GM12878 (cell line): ENCODE measurements at regions not wholly inside any gene's neighbourhood (a gene's known extent, or its start where the extent isn't known, plus 50 kb on each side); places are given as distances from the start of the nearest gene placed in this dataset.

ENCODE experiments used
- ATAC-seq: fragments of 200-7000 bp; cut with Tn5 transposase; 3 replicates; pipeline ENCODE4 v1.9.1; 2020; ENCODE audit warnings: mild to moderate bottlenecking, moderate library complexity
- BruUV-seq: library from RNA; stranded (reverse); fragments of 400-500 nt; replicated peaks from 2 replicates; lab custom pipeline; 2021; lab: Mats Ljungman, UMichigan
- CTCF ChIA-PET: fragments of 300-600 bp; sonication (Branson Sonifier 250); formaldehyde crosslinking; extraction: SDS; loops from one replicate; lab custom pipeline; 2021; ENCODE audit warnings: inconsistent platforms; lab: Yijun Ruan, JAX
- POLR2A ChIA-PET: fragments of 350-600 bp; formaldehyde crosslinking; extraction: SDS; loops from one replicate; lab custom pipeline; 2021; ENCODE audit warnings: inconsistent platforms; lab: Charles Lee
- RAD21 ChIA-PET: fragments of 300-600 bp; sonication (Branson Sonifier 250); formaldehyde crosslinking; loops from one replicate; lab custom pipeline; 2023; ENCODE audit warnings: antibody characterized with exemption; ENCODE audit not compliant: unreplicated experiment; lab: Charles Lee
- SMC1A ChIA-PET: fragments of 300-600 bp; sonication (Branson Sonifier 250); formaldehyde crosslinking; loops from one replicate; lab custom pipeline; 2023; ENCODE audit not compliant: unreplicated experiment, uncharacterized antibody; lab: Charles Lee
- DNase-seq: peaks from one replicate; pipeline ENCODE4 v3.0.0-alpha.2; 2011; ENCODE audit warnings: low read depth, low spot score
- FAIRE-seq: peaks from 3 replicates; lab custom pipeline; 2011; peaks lifted over from hg19 to GRCh38; lab: Jason Lieb, UNC
- H2AFZ ChIP-seq: 2 replicates; pipeline ENCODE4 v1.6.0; 2011; ENCODE audit warnings: low read depth, low read length, control low read depth; ENCODE audit not compliant: control insufficient read depth
- H3K27ac ChIP-seq: 2 replicates; pipeline ENCODE4 v1.5.1; 2011; ENCODE audit warnings: control low read depth; ENCODE audit not compliant: control insufficient read depth, insufficient read depth
- H3K27me3 ChIP-seq, 2 experiments: replicated peaks in 1 of 2; 2 replicates each; pipeline versions ENCODE4 v1.6.0 to v1.6.1; 2011; ENCODE audit warnings: low read length in 1 of 2; ENCODE audit not compliant: control insufficient read depth in 2 of 2, insufficient read depth in 2 of 2
- H3K36me3 ChIP-seq, 2 experiments: 2 replicates each; pipeline ENCODE4 v1.5.1; 2011; ENCODE audit warnings: low read length in 1 of 2; ENCODE audit not compliant: control insufficient read depth in 2 of 2, insufficient read depth in 2 of 2
- H3K4me1 ChIP-seq: 2 replicates; pipeline ENCODE4 v1.6.1; 2011; ENCODE audit warnings: mild to moderate bottlenecking, low read length, moderate library complexity, mixed read lengths; ENCODE audit not compliant: control insufficient read depth, insufficient read depth
- H3K4me2 ChIP-seq: 2 replicates; pipeline ENCODE4 v1.6.0; 2011; ENCODE audit warnings: control low read depth; ENCODE audit not compliant: control insufficient read depth, insufficient read depth
- H3K4me3 ChIP-seq: fragments of 200-600 bp; sonication (generic); 2 replicates; pipeline ENCODE4 v1.5.1; 2016
- H3K79me2 ChIP-seq: 2 replicates; pipeline ENCODE4 v1.6.0; 2011; ENCODE audit warnings: low read length; ENCODE audit not compliant: control insufficient read depth, insufficient read depth
- H3K9ac ChIP-seq: 2 replicates; pipeline ENCODE4 v1.8.0; 2011; ENCODE audit warnings: low read length, control low read depth, mixed read lengths; ENCODE audit not compliant: control insufficient read depth, insufficient read depth
- H3K9me3 ChIP-seq: replicated peaks from 3 replicates; pipeline ENCODE4 v1.5.1; 2011; ENCODE audit warnings: mild to moderate bottlenecking, low read length; ENCODE audit not compliant: control insufficient read depth, insufficient read depth
- H4K20me1 ChIP-seq: 2 replicates; pipeline ENCODE4 v1.6.0; 2011; ENCODE audit not compliant: control insufficient read depth, insufficient read depth
- HDAC6 ChIP-seq: fragments of 200-600 bp; sonication (generic); IDR thresholded peaks from one replicate; pipeline ENCODE4 v1.8.0; 2017; ENCODE audit warnings: antibody characterized with exemption; ENCODE audit not compliant: unreplicated experiment
- JUND ChIP-seq: IDR thresholded peaks from 2 replicates; pipeline ENCODE4 v1.6.1; 2012; ENCODE audit warnings: low read depth, mild to moderate bottlenecking, low read length, improper control_type of control experiment, moderate library complexity
- MEF2B ChIP-seq: fragments of 450-650 bp; IDR thresholded peaks from 2 replicates; pipeline ENCODE4 v1.6.1; 2018; ENCODE audit warnings: mild to moderate bottlenecking, moderate library complexity; ENCODE audit not compliant: partially characterized antibody, poor library complexity, severe bottlenecking
- RCOR1 ChIP-seq: conservative IDR thresholded peaks from 2 replicates; pipeline ENCODE4 v1.6.1; 2012; ENCODE audit warnings: low read depth, low read length, improper control_type of control experiment
- SMAD1 ChIP-seq: fragments of 450-650 bp; IDR thresholded peaks from 2 replicates; pipeline ENCODE4 v1.6.1; 2018; ENCODE audit warnings: mild to moderate bottlenecking, low read depth; ENCODE audit not compliant: partially characterized antibody
- SMC3 ChIP-seq: IDR thresholded peaks from 2 replicates; pipeline ENCODE4 v1.6.1; 2011; ENCODE audit warnings: low read length, improper control_type of control experiment, borderline replicate concordance
- SPI1 ChIP-seq: IDR thresholded peaks from 2 replicates; pipeline ENCODE4 v1.6.1; 2011; ENCODE audit warnings: low read depth, mild to moderate bottlenecking, low read length, moderate library complexity, borderline replicate concordance; ENCODE audit not compliant: insufficient read depth
- WGBS: methylation state at CpG from one replicate; pipeline ENCODE4 v1.1.6; 2016; ENCODE audit warnings: low lambda C conversion rate; ENCODE audit not compliant: insufficient replicate concordance, insufficient coverage; ENCODE audit errors: missing lambda C conversion rate; 5-methylcytosine and 5-hydroxymethylcytosine counted together
- in situ Hi-C: fragments of 300-500 bp; cut with MboI; formaldehyde crosslinking; loops from 9 replicates; pipeline ENCODE4 v1.14.3; 2018; ENCODE audit warnings: mixed read lengths
- intact Hi-C: fragments of 100-400 bp; cut with micrococcal nuclease; formaldehyde crosslinking; loops from one replicate; pipeline ENCODE4 v1.14.2; 2022; ENCODE audit not compliant: unreplicated experiment
- TF ChIP-seq, protein P1 (sequence below): IDR thresholded peaks from 2 replicates; pipeline ENCODE4 v1.6.1; 2012; ENCODE audit warnings: low read depth, low read length, improper control_type of control experiment

DNA sequence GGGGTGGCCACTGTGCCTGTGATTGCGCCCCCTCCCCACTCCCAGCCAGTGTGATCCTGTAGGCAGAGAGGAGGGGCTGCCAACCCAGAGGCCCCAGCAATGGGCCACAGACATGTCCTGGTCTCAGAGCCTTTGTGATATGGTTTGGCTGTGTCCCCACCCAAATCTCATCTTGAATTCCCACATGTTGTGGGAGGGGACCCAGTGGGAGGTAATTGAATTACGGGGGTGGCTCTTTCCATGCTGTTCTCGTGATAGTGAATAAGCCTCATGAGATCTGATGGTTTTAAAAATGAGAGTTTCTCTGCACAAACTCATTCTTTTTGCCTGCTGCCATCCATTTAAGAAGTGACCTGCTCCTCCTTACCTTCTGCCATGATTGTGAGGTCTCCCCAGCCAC, 56.8 kb upstream of the ZNF469 start (continued):
- no peak for TF ChIP-seq JUND
- no peak for TF ChIP-seq SPI1
- no peak for TF ChIP-seq HDAC6
- no peak for TF ChIP-seq MEF2B
- TF ChIP-seq, protein P1, sequence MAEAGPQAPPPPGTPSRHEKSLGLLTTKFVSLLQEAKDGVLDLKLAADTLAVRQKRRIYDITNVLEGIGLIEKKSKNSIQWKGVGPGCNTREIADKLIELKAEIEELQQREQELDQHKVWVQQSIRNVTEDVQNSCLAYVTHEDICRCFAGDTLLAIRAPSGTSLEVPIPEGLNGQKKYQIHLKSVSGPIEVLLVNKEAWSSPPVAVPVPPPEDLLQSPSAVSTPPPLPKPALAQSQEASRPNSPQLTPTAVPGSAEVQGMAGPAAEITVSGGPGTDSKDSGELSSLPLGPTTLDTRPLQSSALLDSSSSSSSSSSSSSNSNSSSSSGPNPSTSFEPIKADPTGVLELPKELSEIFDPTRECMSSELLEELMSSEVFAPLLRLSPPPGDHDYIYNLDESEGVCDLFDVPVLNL, result no peak

DNA sequence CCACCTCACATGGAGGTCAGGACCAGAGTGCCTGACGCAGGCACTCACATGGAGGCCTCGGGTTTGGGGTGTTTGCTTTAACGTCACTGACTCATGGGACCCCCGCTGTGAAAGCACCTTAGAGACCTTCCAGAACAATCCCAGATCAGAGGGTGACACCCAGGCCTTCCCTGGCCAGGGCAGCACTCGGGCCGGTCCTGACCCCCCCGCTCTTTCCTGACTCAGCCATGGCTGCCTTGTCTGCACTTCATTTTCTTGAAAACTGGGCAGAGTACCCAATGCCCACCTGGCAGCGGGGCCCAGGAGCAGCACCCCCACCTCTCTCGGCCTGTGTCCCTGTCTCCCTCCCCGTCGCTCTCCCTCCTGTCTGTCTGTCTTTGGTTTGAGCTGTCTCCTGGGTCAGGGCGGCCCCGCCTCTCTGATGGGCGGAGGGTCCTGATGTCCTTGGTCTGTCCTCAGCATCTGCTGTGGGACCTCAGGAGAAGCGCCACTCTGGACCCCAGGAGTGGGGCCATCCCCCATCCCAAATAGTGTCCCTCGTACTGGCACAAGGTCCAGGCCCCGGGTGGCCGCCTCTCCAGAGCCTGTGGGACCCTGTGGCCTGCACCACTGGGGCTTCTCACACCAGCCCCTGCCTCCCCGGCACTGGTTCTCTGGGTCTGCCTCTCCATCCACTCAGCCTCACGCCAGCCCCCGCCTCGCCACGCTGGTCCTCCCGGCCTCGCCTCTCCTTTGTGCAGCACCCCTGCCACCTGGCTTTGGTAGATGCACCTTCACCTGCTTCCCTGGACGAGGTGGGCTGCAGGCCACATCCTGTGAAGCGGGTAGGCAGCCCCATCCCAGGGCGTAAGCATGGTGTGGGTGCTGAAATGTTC, 55.9 kb upstream of the ZNF469 start:
- CTCF ChIA-PET, result no interaction called here
- 39% methylated on average over 27 of the region's 28 CpGs for WGBS

More for the DNA sequence above, 55.9 kb upstream of the ZNF469 start:
- BruUV-seq, result no TSS peak
- H3K4me2 ChIP-seq, result no peak overlapping the region
- no peaks in the 10 kb centered on the region for H3K27me3 ChIP-seq
- in situ Hi-C loops, result no loop called here
- POLR2A ChIA-PET, result no interaction called here
- DNase-seq, result no peak
- no peaks in the 10 kb centered on the region; the same call in 2 of the 3 replicates for H3K9me3 ChIP-seq
- no peaks in the 10 kb centered on the region for H3K4me1 ChIP-seq
- H3K27ac ChIP-seq, result no peak overlapping the region
- TF ChIP-seq SMC3 (no peak), RCOR1 (no peak), SMAD1 (no peak)
- no peak overlapping the region for H3K9ac ChIP-seq
- H4K20me1 ChIP-seq, result no peaks in the 10 kb centered on the region
- H3K4me3 ChIP-seq, result no peak overlapping the region
- FAIRE-seq, result no peak
- RAD21 ChIA-PET, result no interaction called here
- no peak for ATAC-seq
- H3K36me3 ChIP-seq, result no peaks in the 10 kb centered on the region
- no peaks in the 10 kb centered on the region for H3K79me2 ChIP-seq
- SMC1A ChIA-PET, result no interaction called here
- H2AFZ ChIP-seq, result no peak overlapping the region
- intact Hi-C loops, result no loop called here
